GM21576 (cell line): ENCODE measurements at regions not wholly inside any gene's neighbourhood (a gene's known extent, or its start where the extent isn't known, plus 50 kb on each side); places are given as distances from the start of the nearest gene placed in this dataset.
A peak's percentile ranks its signal among the peaks of the same experiment; 100 is the strongest.
"Not testable (repeated sequence)": the region's sequence is repeated elsewhere in the genome, so short reads cannot be mapped to it uniquely, and the experiment has no call there.

ENCODE experiments used
- ATAC-seq: cut with Tn5 transposase; IDR thresholded peaks from one replicate; pipeline ENCODE4 v1.9.1; 2021; ENCODE audit warnings: mild to moderate bottlenecking, moderate library complexity; ENCODE audit not compliant: unreplicated experiment

DNA sequence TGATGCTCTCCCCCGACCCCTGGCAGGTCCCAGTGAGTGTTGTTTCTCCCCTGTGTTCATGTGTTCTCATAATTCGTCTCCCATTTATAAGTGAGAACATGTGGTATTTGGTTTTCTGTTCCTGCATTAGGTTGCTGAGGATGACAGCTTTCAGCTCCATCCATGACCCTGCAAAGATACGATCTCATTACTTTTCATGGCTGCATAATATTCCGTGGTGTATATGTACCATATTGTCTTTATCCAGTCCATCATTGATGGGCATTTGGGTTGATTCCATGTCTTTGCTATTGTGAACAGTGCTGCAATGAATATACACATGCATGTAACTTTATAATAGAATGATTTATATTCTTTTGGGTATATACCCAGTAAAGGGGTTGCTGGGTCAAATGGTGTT, 321.5 kb downstream of the EMP1 start:
- not testable (repeated sequence) for ATAC-seq

DNA sequence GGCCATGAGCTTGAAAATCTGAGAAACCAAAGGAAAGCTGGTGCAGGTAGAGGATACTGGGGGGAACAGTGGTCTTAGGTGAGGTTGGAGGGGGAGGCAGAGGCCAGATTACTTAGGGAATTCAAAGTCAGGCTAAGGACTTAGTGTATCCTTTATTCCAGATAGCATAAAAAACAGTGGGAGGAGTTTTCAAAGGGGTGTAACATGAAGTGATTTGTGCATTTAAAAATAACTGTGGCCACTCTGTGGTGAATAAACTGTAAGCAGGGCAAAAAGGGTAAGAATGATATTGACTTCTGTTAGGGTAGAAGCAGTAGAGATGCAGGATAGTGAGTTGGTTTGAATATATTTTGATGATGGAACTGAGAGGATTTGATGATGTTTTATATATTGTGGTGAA, 313.2 kb downstream of the EMP1 start:
- ATAC-seq = no peak

DNA sequence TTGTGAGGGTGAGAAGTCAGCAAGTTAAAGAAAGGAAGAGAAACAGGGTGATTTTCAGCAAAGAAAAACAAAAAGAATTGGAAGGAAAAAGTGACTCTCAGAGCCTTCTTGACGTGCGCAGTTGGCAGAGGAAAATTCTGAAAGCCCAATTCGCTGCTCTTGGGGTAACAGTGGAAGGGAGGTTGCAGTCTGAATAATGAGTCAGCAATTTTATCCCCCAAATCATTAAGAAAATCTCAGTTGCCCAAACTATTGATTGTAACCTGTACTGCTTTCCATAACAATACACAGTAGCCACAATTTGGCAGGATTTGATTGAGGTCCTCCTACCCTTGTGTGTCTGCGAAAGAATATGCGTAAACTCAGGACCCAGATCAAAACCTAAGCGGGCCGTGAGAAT, 309.1 kb downstream of the EMP1 start:
- ATAC-seq = no peak

DNA sequence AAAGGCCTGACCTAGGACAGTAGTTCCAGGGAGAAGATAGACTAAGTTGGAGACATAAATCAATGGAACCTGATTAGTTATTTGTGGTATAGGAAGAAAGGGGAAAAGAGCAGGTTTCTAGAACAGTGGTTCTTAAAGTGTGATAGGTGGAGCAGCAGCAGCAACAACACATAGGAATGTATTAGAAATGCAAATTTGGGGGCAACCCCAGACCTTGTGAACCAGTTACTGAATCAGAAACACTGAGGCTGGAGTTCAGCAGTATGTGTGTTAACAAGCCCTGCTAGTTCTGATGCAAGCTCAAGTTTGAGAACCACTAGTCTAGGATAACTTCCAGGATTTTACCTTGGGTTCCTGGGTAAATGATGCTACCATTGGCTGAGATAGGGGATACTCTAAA, 308.7 kb downstream of the EMP1 start:
- no peak for ATAC-seq

DNA sequence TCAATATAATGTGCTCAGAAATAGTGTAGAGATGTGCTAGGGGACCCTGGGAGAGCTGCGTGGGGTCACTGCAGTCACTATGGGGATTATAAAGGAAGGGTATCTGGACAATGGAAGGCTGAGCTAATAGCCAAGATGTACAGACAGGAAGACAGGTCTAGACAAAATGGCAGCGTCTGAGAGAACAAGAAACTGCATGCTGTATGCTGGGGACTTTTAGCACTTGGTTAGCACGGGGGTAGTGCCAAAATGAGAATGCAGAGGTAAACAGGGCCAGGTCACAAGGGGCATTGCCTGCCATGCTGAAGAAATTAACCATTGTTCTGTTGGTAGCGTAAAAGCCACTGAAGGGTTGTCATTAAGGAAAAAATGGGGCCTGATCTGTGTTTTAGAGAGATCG, 308.2 kb downstream of the EMP1 start:
- ATAC-seq = no peak

DNA sequence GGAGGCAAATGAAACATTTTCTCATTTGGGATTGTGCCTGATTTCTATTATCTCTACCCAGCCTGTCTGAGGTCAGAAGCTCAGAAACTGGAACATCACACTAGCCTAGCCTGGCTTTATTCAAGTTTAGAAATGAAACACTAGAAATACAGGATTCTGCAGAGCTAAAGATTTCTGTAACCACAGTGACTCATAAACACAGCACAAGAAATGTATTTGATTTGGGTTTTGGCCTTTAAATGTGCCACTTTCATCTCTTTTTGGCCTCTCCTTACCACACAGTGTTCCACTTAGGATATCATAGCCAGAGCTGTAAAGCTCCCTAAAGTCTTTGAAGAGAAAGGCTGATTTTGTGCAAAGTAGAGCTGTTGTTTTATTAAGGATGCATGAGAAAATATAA, 307.5 kb downstream of the EMP1 start:
- no peak for ATAC-seq

DNA sequence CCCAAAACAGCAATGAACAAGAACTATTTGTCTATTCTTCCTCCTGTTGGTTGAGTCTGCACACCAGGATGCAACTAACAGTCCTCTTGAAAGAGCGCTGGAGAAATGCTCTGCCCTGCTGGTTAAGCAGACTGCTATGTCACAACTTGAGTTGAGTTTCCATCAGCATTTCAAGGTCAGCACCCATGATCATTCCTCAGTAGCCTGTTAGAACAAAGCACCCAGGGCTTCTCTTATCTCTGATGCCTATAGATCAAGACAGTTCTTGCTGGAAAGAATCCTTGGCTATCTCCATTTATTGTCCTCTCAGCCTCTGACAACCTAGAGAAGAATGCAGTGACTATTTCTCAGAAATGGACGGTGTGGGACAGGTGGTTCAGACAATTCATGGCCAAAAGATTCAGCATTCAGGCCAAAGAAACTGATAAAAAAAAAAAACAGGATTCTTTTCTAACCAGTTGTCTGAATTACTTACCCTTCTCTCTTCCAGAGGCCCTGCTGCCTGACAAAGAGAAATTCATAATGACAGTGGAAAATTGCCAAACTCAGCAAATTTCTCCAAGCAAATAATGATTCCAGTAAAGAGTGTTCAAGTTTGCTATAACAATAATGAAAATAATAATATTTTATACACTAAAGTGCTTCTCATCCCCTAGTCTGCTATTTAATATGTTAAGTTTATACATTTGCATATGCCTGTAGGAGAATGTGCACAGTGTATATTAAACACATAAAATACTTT, 306.7 kb downstream of the EMP1 start:
- ATAC-seq = no peak

DNA sequence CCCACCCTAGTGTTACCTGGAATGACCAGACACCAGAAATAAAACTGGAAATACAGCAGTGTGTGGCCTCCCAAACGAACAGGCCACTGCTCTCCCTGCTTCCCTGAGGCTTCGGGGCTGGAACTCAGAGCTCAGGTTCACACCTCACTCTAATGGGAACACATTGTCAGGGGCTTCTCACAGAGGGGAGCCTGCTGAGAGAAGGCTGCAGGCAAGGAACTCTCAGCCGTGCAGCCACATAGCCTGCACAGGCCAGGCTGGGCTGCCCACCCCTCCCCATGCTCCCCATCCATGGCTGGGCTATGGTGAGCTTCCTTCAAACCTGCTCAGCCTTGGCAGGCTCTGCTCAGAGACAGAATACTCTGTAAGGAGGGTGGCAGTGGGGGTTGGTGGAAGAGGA, 302.5 kb downstream of the EMP1 start:
- ATAC-seq = no peak

DNA sequence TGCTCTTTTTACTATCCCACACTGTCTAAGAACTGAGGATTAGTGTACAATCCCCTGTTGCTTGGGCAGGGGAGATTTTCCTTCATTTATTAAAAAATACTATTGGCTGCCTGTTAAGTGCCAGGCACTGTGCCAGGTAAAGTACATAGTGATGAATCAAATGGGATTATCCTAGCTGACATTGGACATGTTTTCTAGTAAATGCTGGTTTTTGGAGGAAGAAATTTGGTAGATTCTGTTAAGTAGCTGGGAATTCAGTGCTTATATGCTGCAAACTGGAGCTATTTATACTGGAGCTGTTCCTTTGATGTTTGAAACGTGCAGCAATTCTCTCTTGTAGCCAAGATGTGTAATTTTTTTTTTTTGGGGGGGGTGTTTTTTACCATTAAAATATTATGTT, 299.6 kb downstream of the EMP1 start:
- no peak for ATAC-seq

DNA sequence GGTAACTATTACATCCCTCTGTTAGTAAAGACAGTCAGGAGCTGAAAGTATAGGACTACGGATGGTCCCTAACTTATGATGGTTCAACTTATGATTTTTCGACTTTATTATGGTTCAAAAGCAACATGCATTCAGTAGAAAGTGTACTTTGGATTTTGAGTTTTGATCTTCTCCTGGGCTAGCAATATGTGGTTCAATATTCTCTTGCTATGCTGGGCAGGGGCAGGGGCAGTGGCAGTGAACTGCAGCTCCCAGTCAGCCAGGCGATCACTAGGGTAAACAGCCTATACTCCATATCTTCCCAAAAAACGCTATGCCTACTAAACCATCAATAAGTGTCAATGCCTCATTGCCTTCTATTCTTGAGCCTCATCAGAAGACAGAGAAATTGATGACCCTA, 292.7 kb downstream of the EMP1 start:
- no peak for ATAC-seq

DNA sequence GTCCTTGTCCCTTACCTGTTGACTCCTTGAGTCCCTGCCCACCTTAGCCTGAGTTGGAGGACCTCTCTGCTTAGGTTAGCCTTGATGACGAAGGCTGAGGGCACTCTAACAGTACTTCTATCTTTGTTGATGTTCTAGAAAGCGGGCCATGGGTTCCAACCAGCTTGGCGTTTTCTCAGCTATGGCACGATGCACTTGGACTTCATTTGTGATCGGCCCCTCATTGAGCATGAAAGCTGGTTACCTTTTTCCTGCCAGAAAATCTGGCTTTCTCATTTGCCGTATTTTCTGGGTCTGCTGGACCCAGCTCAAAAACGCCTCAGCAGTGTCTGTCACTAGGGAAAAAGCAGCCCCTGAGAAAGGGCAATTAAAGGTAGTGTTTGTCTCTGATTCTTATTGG, 290.8 kb downstream of the EMP1 start:
- ATAC-seq = no peak

DNA sequence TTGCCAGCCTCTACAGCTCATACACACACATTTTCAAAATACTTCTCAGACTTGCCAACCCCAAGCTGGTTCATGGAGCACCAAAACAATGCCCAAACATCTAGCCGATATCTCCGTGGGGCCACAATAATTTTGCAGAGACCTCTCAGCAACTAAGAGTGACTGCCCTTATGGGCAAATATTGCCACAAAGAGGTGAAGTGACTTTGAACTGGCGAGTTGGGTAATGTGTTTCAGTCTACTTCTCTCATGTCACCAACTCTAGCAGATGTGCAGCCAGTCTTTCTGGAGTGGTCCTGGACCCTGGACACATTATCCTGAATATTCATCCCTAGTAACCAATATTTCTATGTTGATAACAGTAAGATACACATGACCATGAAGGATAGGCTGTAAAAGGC, 290.3 kb downstream of the EMP1 start:
- no peak for ATAC-seq

DNA sequence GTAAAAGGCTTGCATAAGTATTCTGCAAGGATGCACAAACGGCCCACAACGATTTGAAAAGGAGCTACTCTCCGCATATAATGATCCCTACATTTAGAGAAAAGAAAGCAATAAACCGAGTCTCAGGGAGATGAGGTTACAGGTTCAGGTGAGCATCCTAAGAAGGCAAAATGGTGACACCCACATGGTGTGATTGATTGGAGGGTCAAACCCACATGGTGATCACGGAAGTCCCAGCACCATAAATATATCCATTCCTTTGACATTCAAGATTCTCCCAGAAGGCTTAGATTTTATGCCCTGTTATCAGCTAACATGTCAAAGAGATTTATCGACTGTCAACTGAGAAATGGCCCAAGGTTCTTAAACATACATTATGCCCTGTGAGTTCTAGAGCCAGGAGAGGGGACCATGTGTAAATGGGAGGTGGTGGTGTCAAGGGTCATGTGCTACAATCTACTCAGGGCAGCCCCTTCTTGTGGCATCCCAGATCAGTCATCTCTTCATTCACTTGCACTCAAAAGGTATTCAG, 282.2 kb downstream of the EMP1 start:
- ATAC-seq = no peak

DNA sequence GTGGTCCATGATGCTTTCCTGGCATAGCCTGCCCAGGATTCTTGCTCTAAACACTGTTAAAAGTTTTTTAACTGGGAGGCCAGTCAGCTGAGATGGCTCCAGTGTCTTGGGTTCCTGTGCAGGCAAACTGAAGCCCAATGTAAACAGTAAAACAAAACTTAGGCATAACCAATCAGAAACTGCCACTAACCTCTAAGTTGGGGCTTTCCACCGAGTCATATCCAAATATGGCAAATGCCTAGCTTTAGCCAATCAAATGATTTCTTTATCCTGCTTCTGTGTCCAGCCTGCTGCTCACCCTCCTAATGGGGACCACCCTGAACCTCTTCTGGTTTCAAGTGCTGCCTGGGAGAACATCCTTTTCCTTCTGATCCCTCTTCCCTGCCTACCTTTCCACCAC, 277.9 kb downstream of the EMP1 start:
- ATAC-seq = no peak

DNA sequence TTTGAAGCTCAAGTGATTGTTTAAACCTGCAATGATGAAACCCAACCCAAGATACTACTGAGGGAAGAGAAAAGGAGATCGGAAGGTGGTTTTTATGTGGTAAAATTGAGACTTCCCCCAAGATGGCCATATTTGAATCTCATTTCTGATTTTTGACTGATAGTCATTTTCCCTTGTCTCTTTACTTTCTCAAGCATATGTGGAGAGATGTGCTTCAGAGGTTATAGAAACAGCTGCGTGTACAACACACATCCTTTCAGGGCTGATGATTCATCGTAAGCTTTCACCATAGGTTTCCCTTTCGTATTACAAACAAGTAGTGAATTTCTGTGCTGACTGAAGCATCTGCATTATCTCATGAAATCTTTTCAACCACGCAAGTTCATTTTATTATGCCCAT, 276.2 kb downstream of the EMP1 start:
- peak; percentile 95 for ATAC-seq

DNA sequence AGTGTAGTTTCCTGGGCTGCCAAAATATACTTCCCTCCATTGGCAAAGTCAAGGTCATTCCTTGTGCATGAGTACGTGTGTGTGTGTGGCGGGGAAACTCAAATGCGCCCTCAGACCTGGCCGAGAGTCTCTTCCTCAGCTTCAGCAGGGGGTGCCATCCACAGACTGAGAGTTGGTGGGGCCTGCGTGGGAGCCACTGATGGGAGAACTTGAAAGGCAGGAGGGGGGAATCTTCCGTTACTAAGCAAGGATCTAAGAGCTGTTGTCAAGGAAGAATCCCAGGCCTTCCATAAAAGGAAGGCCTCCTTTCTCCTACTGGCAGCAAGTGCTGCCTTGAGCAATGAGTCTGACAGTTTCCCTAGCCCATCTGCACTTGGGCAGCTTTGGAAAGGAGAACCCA, 274.9 kb downstream of the EMP1 start:
- ATAC-seq = no peak

DNA sequence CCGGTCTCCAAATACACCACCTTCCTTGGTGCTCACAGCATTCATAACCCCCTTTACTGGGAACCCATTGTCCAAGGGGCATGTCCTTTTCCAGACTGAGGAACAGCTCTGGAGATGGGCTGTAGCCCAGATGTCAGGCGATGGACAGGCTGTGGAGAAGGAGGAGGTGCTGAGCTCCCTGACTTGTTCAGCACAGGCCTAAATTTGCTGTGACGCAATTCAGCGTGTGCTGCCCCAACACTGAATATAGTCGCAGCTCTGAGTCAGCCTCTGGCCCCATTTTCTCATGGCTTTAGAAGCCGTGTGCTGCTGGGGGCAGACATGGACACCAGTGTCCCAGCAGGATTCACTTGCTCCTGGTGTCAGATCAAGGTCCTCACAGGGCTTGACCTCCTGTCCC, 269.1 kb downstream of the EMP1 start:
- ATAC-seq = no peak

DNA sequence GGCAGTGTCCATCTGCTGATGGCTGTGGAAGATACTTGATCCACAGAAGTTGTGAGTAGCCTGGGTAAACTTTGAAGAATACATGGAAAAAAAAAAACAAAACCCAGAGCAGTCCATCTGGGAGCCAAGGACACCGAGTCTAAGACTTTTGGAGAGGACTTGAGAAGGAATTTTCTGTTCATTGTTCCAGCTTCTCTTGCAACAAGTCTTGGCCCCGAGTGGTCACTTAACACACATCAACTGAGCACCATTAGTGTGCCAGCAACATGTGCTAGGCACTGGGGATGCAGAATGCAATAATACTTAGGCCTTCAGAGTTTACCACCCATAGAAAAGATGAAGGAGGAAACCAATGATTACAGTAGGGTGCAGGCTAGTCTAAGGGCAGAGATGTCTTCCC, 266.7 kb downstream of the EMP1 start:
- no peak for ATAC-seq

DNA sequence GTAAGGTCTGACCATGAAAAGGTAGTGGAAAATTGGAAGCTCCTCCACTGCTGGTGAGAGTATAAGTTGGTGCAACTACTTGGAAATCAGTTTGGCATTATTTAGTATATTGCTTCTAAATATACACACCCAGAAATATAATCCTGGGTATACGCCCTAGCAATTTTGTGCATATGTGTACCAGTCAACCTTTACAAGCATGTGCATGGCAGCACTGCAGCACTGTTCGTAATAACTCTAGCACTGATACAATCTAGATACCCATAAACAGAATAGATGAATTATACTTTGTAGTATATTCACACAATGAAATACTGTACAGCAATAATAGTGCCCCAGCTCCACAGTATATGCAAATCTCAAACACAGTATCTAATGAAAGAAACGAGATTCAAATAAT, 265.9 kb downstream of the EMP1 start:
- no peak for ATAC-seq

DNA sequence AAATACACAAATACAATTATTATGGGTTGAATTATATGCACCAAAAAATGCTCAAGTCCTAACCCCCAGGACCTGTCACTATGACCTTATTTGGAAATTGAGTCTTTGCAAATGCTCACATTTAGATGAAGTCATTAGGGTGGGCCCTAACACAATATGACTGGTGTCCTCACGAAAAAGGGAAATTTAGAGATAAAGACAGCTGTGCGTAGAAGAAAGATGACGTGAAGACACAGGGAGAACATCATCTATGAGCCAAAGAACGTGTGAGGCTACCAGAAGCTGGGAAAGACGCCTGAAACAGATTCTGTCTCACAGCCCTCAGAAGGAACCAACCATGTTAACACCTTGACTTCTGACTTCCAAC, 259.2 kb downstream of the EMP1 start:
- no peak for ATAC-seq

DNA sequence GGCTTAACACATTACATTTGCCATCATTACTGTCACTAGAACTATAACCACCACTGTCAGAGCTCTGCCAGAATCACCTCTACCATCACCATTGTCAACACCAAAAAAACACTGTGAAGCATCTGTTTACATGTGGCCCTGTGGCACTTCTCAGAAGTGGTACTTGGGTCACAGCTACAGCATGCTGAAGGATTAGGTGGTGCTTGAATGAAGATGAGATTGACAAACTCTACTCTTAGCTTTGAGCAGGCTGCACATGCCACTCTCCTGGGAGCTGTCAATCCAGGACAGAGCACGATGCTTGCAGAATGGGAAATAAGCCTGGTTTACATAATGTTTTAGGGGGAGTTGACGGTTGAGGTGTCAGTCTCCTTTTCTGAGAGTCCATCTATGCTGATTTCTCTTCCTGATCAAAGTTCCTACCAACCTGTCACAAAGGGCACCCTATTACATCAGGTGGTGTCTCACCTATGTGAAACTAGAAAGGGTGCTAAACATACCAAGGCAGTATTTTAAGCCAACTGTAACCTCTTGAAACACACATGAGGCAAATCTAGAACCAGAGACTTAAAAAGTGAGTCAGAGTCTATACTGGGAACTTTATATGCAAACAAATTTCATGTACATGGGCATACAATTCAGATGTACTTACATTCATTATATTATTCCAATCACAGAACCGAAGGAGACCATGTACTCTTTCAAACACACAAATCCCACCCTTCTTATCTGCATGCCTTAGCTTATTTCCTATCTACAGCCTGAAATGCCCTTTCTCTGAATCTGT, 258.7 kb downstream of the EMP1 start:
- ATAC-seq = no peak

DNA sequence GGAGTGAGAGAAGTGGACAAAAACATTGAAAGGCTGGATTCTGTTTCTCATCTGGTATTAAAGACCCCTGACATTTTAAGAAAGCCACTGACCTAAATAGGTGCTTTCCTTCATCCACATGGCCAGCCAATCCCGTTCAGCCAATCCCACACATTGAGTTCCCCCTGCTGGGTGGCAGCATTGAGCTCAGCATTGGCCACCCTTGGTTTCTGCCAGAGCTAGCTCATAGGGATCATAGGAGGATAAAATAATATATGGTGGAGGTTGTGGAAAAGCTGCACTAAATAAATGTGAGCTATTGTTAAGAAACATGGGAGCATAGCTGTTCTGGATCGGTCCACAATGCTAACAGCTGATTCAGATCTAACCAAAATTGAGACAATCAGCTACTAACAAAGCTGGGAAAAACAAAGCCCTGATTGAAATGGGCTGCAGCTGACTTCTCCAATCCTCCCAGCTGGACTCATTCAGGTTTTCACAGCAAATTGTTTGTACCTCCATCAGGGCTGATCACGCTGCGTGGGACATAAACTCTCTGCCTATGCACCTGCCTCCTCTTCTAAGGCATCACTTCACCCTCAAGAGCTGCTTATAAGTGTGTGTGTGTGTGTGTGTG, 256.5 kb downstream of the EMP1 start:
- no peak for ATAC-seq
